ENCODE measurements at regions not wholly inside any gene's neighbourhood (a gene's known extent, or its start where the extent isn't known, plus 50 kb on each side); places are given as distances from the start of the nearest gene placed in this dataset.
"Not testable (repeated sequence)": the region's sequence is repeated elsewhere in the genome, so short reads cannot be mapped to it uniquely, and the experiment has no call there.

- no peaks in the 10 kb centered on the region for H3K4me1 ChIP-seq
- intact Hi-C loops (cut with DNase I), result no loop called here
- no peak for TF ChIP-seq CTCF (IDR thresholded peaks at IDR 0.05)
- no peak overlapping the region for H3K4me3 ChIP-seq
- DNase-seq (no peak), FAIRE-seq (no peak), ATAC-seq (no peak)
- no peak overlapping the region for H3K27ac ChIP-seq
- 64 to 66% methylated on average over 2 of the region's 2 CpGs for WGBS, 2 donors
- peaks cover 0 to 5% (median 0%) of the 10 kb centered on the region in 4 donors for H3K27me3 ChIP-seq
- H3K36me3 ChIP-seq, result no peaks in the 10 kb centered on the region
- no peaks in the 10 kb centered on the region for H3K9me3 ChIP-seq
Observed at GRCh38 chr9:117839862-117840261, 135.7 kb downstream of the TLR4 start.

- FAIRE-seq; H3K27me3 ChIP-seq; H3K4me3 ChIP-seq; H3K36me3 ChIP-seq; ATAC-seq; H3K9me3 ChIP-seq; H3K4me1 ChIP-seq; intact Hi-C loops (cut with DNase I); H3K27ac ChIP-seq: not testable (repeated sequence)
- peak in 1 of 6 donors; percentile 68 for DNase-seq
- WGBS, 2 donors, result 80 to 82% methylated on average over 34 to 38 of the region's 38 CpGs
Observed at GRCh38 chr9:117851836-117852461, 147.7 kb downstream of the TLR4 start.

GRCh38 chr9:117858561-117858960 lies 154.4 kb downstream of the TLR4 start:
- H3K36me3 ChIP-seq, result no peaks in the 10 kb centered on the region
- H3K27ac ChIP-seq, result no peak overlapping the region
- no peak for DNase-seq
- H3K4me3 ChIP-seq, result no peak overlapping the region
- H3K27me3 ChIP-seq, result no peaks in the 10 kb centered on the region
- no peaks in the 10 kb centered on the region for H3K4me1 ChIP-seq
- no peak for FAIRE-seq
- H3K9me3 ChIP-seq, result no peaks in the 10 kb centered on the region
- TF ChIP-seq CTCF (IDR thresholded peaks at IDR 0.05), result no peak
- intact Hi-C loops (cut with DNase I), result no loop called here
- WGBS, 2 donors, result 37 to 42% methylated on average over 4 of the region's 4 CpGs
- no peak for ATAC-seq

- Histone ChIP-seq H3K9me3 (no peaks in the 10 kb centered on the region), H3K27ac (no peak overlapping the region), H3K4me3 (no peak overlapping the region), H3K4me1 (no peaks in the 10 kb centered on the region), H3K27me3 (no peaks in the 10 kb centered on the region), H3K36me3 (no peaks in the 10 kb centered on the region)
- TF ChIP-seq CTCF (IDR thresholded peaks at IDR 0.05), result no peak
- intact Hi-C loops (cut with DNase I), result no loop called here
- no peak for DNase-seq
- peak in 1 of 4 donors; percentile 34 for ATAC-seq
- no peak for FAIRE-seq
- 79% methylated on average over 1 of the region's 1 CpG for WGBS, 2 donors
Observed at GRCh38 chr9:117860849-117861248, 156.6 kb downstream of the TLR4 start.

GRCh38 chr9:117864385-117865057 lies 160.3 kb downstream of the TLR4 start:
- FAIRE-seq, result no peak
- no peaks in the 10 kb centered on the region for H3K4me1 ChIP-seq
- 36 to 47% methylated on average over 6 of the region's 6 CpGs for WGBS, 2 donors
- no peak for ATAC-seq
- no peaks in the 10 kb centered on the region for H3K27me3 ChIP-seq
- no peak for DNase-seq
- no peaks in the 10 kb centered on the region for H3K36me3 ChIP-seq
- H3K4me3 ChIP-seq, result no peak overlapping the region
- no peak overlapping the region for H3K27ac ChIP-seq
- intact Hi-C loops (cut with DNase I), result no loop called here
- TF ChIP-seq CTCF (IDR thresholded peaks at IDR 0.05), result no peak
- H3K9me3 ChIP-seq, result no peaks in the 10 kb centered on the region
